ENCODE measurements at regions not wholly inside any gene's neighbourhood (a gene's known extent, or its start where the extent isn't known, plus 50 kb on each side); places are given as distances from the start of the nearest gene placed in this dataset.

DNA sequence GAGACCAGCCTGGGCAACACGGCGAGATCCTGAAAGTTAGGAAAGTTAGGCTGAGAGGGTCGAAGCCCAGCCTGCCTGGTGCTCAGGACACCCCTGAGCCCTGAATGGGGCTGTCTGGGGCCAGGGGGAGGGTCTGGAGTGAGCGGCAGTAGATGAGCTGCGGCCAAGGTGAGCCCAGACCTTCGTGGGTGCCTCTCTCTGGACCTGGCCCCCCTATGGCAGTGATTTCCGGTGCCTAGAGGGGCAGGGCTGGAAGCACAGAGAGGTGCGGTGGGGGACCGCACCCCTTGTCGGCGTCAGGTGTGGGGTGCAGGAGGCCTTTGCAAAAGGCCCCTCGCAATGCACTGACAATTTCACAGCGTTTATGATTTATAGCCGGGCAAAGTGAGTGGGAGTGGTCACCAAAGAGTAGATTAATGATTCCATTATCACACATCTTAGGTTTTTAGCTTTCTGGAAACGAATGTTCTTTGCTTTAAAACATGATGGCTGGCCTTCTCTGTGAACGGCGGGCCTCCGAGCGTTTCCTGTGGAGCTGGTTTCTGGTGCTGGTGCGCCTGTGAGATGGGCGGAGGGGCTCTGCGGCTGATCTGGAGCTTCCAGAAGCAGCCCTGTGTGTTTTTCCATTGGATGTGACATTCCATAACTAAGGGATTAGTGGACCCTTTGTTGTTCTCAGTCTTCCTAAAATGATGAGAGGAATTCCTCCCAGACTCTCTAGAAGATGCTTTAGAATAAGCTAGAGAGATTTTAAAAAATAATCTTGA, 171.0 kb upstream of the ZNF32 start:
- TF ChIP-seq POLR2A (IDR thresholded peaks at IDR 0.05; ENCODE audit: low read depth, low read length) (no peak), TAF1 (IDR thresholded peaks at IDR 0.05; ENCODE audit: borderline replicate concordance, low read depth, low read length) (no peak)

Data from GM12892 (cell line).